OCI-LY1 (cell line): ENCODE measurements at regions not wholly inside any gene's neighbourhood (a gene's known extent, or its start where the extent isn't known, plus 50 kb on each side); places are given as distances from the start of the nearest gene placed in this dataset.

ENCODE experiments used
- EZH2 ChIP-seq: fragments of 200-600 bp; sonication (generic), shearing (Covaris generic); IDR thresholded peaks from 2 replicates; pipeline ENCODE4 v1.8.0; 2017; ENCODE audit warnings: borderline replicate concordance, mixed run types, mild to moderate bottlenecking, antibody characterized with exemption, low read length, moderate library complexity, mixed read lengths
- TF ChIP-seq, protein P1 (sequence below): fragments of 200-600 bp; sonication (generic), shearing (Covaris generic); IDR thresholded peaks from 2 replicates; pipeline ENCODE4 v1.5.1; 2017; ENCODE audit warnings: mild to moderate bottlenecking, antibody characterized with exemption, low read length, moderate library complexity, mixed read lengths

GRCh38 chr7:84911077-84911476, 275.8 kb downstream of the SEMA3D start:
- TF ChIP-seq, protein P1, sequence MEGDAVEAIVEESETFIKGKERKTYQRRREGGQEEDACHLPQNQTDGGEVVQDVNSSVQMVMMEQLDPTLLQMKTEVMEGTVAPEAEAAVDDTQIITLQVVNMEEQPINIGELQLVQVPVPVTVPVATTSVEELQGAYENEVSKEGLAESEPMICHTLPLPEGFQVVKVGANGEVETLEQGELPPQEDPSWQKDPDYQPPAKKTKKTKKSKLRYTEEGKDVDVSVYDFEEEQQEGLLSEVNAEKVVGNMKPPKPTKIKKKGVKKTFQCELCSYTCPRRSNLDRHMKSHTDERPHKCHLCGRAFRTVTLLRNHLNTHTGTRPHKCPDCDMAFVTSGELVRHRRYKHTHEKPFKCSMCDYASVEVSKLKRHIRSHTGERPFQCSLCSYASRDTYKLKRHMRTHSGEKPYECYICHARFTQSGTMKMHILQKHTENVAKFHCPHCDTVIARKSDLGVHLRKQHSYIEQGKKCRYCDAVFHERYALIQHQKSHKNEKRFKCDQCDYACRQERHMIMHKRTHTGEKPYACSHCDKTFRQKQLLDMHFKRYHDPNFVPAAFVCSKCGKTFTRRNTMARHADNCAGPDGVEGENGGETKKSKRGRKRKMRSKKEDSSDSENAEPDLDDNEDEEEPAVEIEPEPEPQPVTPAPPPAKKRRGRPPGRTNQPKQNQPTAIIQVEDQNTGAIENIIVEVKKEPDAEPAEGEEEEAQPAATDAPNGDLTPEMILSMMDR: no peak
- no peak for TF ChIP-seq EZH2
